ENCODE measurements at regions not wholly inside any gene's neighbourhood (a gene's known extent, or its start where the extent isn't known, plus 50 kb on each side); places are given as distances from the start of the nearest gene placed in this dataset.

DNA sequence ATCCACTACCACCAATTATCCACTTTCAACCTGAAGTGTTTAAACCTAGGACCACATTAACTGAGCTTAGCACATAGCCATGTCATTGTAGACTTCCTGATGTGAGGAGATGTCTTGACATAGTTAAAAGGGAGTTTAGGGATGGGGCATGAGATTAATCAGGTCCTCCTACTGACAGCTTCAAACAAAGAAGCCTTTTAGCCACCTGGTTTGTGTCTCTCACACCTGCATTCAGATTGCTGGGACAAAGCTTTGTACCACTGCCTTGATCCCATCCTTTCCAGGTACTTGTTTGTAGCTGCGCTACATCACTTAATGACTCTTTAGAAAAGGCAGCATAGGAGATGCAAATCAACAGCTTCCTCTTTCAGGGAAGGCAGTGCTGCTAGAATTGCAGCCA is 340.7 kb upstream of the DDHD1 start:
- ChIA-PET POLR2A (no interaction called here), CTCF (no interaction called here)
- TF ChIP-seq, protein P1, sequence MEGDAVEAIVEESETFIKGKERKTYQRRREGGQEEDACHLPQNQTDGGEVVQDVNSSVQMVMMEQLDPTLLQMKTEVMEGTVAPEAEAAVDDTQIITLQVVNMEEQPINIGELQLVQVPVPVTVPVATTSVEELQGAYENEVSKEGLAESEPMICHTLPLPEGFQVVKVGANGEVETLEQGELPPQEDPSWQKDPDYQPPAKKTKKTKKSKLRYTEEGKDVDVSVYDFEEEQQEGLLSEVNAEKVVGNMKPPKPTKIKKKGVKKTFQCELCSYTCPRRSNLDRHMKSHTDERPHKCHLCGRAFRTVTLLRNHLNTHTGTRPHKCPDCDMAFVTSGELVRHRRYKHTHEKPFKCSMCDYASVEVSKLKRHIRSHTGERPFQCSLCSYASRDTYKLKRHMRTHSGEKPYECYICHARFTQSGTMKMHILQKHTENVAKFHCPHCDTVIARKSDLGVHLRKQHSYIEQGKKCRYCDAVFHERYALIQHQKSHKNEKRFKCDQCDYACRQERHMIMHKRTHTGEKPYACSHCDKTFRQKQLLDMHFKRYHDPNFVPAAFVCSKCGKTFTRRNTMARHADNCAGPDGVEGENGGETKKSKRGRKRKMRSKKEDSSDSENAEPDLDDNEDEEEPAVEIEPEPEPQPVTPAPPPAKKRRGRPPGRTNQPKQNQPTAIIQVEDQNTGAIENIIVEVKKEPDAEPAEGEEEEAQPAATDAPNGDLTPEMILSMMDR (IDR thresholded peaks at IDR 0.05; ENCODE audit: control extremely low read depth, extremely low read depth, low read depth, missing control alignments), result no peak
- no peak for DNase-seq (ENCODE audit: extremely low spot score)

DNA sequence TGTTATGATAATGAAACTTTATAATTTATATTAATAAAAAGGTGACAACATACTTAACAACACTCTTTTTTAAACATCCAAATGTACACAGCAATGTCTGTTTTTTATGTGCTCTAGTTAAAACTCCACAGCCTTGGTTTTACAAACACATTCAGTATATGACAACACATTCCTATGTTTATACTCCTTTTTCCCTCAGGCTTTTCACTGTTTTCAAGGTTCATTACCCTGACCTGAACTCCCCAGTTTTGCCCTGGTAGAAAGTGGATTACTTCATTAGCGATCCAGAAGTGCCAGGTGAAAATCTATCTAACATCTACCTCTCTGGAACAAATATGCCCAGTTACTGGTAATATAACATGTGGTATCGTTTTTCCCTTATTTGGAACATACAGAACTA is 340.2 kb upstream of the DDHD1 start:
- POLR2A ChIA-PET, result no interaction called here
- no peak for DNase-seq (ENCODE audit: extremely low spot score)
- CTCF ChIA-PET, result no interaction called here
- TF ChIP-seq, protein P1 (IDR thresholded peaks at IDR 0.05; ENCODE audit: control extremely low read depth, extremely low read depth, low read depth, missing control alignments), result no peak

DNA sequence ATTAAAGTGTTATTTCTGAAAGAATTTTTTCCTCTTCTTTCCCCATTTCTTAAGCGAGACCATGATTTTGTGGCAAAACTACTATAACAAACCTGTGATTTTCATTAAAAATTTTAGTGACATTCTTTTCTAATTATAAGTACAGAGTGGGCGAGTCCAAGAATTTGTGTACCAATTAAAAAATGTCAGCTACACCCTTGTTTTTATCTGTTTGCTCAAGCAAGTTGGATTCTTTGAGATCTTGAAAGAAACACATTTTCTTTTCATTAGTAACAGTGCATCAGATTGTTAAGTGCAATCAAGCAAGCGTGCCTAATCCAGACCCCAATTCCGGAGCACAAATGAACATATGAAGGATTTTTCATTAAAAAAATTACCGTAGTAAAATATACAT is 338.8 kb upstream of the DDHD1 start:
- TF ChIP-seq, protein P1 (IDR thresholded peaks at IDR 0.05; ENCODE audit: control extremely low read depth, extremely low read depth, low read depth, missing control alignments), result no peak
- POLR2A ChIA-PET, result no interaction called here
- CTCF ChIA-PET, result interaction anchor here (1.0 to 1.1 kb wide), 2 partner anchors 32 to 683 kb away, joined by 3 read pairs; no protein-coding TSS in a partner anchor
- DNase-seq (ENCODE audit: extremely low spot score), result no peak

DNA sequence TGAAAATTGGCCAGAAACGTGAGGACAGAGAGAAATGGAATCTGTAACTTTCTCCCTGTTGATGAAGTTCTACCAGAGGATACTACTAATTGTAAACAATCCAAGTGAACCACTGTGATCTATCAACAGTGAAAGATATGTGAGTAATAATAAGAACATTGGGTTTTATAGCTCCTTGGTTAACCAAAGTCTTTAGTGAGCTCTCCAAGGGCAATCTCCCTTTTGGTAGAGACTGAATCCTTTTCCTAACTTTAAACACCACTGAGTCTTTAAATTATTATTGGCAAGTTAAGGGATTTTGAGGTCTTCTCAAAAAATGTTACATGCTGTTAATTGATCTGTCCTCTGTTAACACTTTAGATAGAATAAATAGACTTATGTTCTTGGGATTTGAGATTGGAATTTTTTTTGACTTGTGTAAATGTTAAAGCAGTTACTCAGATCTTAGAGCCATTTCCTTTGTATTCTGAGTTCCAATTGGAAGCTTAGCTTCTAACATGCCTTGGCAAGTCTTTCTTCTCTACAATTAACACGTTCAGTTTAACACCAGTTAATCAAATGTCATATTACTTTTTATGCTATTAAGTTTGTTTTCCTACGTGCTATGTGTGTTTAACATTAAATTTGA is 338.2 kb upstream of the DDHD1 start:
- POLR2A ChIA-PET, result no interaction called here
- CTCF ChIA-PET, result interaction anchor here (1.1 kb wide), 1 partner anchor 683 kb away, joined by 3 read pairs; no protein-coding TSS in a partner anchor
- DNase-seq (ENCODE audit: extremely low spot score), result no peak
- TF ChIP-seq, protein P1 (IDR thresholded peaks at IDR 0.05; ENCODE audit: control extremely low read depth, extremely low read depth, low read depth, missing control alignments), result no peak

DNA sequence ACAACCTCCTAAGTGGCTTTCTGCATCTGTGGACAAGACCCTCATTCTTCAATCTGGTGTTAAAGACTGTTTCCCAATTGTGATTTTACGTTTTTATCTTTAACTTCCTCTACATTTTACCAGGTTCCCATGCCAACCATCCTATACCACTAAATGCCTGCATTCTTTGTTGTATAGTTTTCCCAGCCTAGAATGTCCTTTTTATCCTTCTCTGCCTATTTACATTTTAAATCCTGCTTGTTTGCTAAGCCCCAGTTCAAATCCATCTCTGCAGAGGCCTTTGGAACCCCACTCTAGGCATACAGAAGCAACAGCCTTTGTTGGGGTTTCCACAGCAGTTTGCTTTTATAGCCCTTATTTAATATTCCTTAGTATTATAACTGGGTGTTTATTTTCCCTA is 325.1 kb upstream of the DDHD1 start:
- TF ChIP-seq, protein P1 (IDR thresholded peaks at IDR 0.05; ENCODE audit: control extremely low read depth, extremely low read depth, low read depth, missing control alignments), result no peak
- DNase-seq (ENCODE audit: extremely low spot score), result no peak
- POLR2A ChIA-PET, result no interaction called here
- CTCF ChIA-PET, result no interaction called here

DNA sequence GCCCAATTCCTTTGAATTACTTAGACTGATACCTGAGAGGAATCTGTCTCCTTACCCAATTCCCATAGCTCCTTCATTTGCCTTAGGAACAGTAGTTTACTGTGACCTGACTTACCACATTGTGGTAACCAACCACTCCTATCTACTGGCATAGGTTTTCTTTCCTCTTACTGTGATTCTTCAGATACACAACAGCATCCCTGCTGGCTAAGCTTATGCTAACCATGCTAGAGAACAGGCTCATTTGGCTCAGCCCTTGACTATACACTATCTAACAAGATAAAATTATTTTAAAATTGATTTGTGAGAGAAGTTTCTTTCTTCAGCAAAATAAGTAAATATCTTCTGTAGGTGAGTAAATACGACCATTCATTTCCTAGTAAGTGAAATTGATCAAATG is 320.4 kb upstream of the DDHD1 start:
- ChIA-PET POLR2A (no interaction called here), CTCF (no interaction called here)
- TF ChIP-seq, protein P1 (IDR thresholded peaks at IDR 0.05; ENCODE audit: control extremely low read depth, extremely low read depth, low read depth, missing control alignments), result no peak
- DNase-seq (ENCODE audit: extremely low spot score), result no peak

All from GM10248 (cell line).